ENCODE measurements at regions not wholly inside any gene's neighbourhood (a gene's known extent, or its start where the extent isn't known, plus 50 kb on each side); places are given as distances from the start of the nearest gene placed in this dataset.

- Histone ChIP-seq H4K20me1 (ENCODE audit: insufficient read depth, low read length) (no peaks in the 10 kb centered on the region), H3K36me3 (replicated peaks in 1 of 2; ENCODE audit: control insufficient read depth in 1 of 2, insufficient read depth in 2 of 2, low read length in 2 of 2) (no peaks in the 10 kb centered on the region), H3K79me2 (ENCODE audit: insufficient read depth, low read length) (no peaks in the 10 kb centered on the region), H2AFZ (ENCODE audit: low read length) (no peak overlapping the region), H3K4me2 (ENCODE audit: low read depth, low read length) (no peak overlapping the region), H3K9ac (ENCODE audit: insufficient read depth, low read depth, low read length) (no peak overlapping the region), H3K4me1 (ENCODE audit: insufficient read depth, low read length) (no peaks in the 10 kb centered on the region), H3K27ac (ENCODE audit: extremely low read length, insufficient read depth, low read length) (no peak overlapping the region), H3K27me3 (ENCODE audit: control insufficient read depth in 1 of 2, insufficient read depth in 2 of 2, low read length in 2 of 2) (peaks cover 20 to 66% of the 10 kb centered on the region in 2 experiments; a peak in 4 of 5 replicates), H3K9me3 (ENCODE audit: low read length) (no peaks in the 10 kb centered on the region), H3K4me3 (replicated peaks in 1 of 3; ENCODE audit: insufficient read depth in 1 of 3, low read depth in 2 of 3, low read length in 3 of 3) (no peak overlapping the region)
- 0% methylated on average over 2 of the region's 25 CpGs for WGBS (ENCODE audit: low lambda C conversion rate)
- BruUV-seq (replicated peaks): no TSS peak
- intact Hi-C loops (cut with micrococcal nuclease; ENCODE audit: unreplicated experiment): no loop called here
- DNase-seq (ENCODE audit: low spot score) (no peak), ATAC-seq (no peak), FAIRE-seq (no peak)
- in situ Hi-C loops (cut with HindIII; ENCODE audit: extremely low pct_ligation_motif_present, low pct_unique_long_range_greater_than_20kb): no loop called here
- TF ChIP-seq NFYC (CRISPR knock-in tag; IDR thresholded peaks at IDR 0.05): no peak
- TF ChIP-seq ZSCAN12 (CRISPR knock-in tag; IDR thresholded peaks at IDR 0.05): no peak
- no peak for TF ChIP-seq ZNF335 (CRISPR knock-in tag; IDR thresholded peaks at IDR 0.05)
- no peak for TF ChIP-seq FOXA3 (CRISPR knock-in tag; IDR thresholded peaks at IDR 0.05)
- TF ChIP-seq MTF2 (CRISPR knock-in tag; IDR thresholded peaks at IDR 0.05; ENCODE audit: borderline replicate concordance): no peak
- no peak for TF ChIP-seq ZNF496 (CRISPR knock-in tag; IDR thresholded peaks at IDR 0.05; ENCODE audit: insufficient replicate concordance)
- TF ChIP-seq ATF3 (CRISPR knock-in tag; IDR thresholded peaks at IDR 0.05): no peak
- no peak for TF ChIP-seq BRCA1 (CRISPR knock-in tag; IDR thresholded peaks at IDR 0.05)
- TF ChIP-seq TFAP4 (IDR thresholded peaks at IDR 0.05; ENCODE audit: borderline replicate concordance, low read depth): no peak
- ChIA-PET POLR2A (no interaction called here), CTCF (ENCODE audit: low intra/inter-chr PET ratio, low total read pairs) (no interaction called here)
These were observed 171.3 kb downstream of the BRD1 start for GRCh38 chr22:49656291-49656851.

All from HepG2 (cell line).